K562 (cell line): ENCODE measurements at regions not wholly inside any gene's neighbourhood (a gene's known extent, or its start where the extent isn't known, plus 50 kb on each side); places are given as distances from the start of the nearest gene placed in this dataset.
A peak's percentile ranks its signal among the peaks of the same experiment; 100 is the strongest.

Source experiments
- GABPB1 ChIP-seq: sonication (generic); formaldehyde crosslinking; IDR thresholded peaks from 2 replicates; pipeline ENCODE4 v1.8.0; 2022; ENCODE audit warnings: mild to moderate bottlenecking, missing genetic modification reagents
- HDAC1 ChIP-seq, 2 experiments: fragments of 450-650 bp; IDR thresholded peaks; 2 replicates each; pipeline ENCODE4 v1.6.1; 2016 to 2017; ENCODE audit warnings: inconsistent platforms in 1 of 2, mild to moderate bottlenecking in 1 of 2, moderate library complexity in 1 of 2
- HSF4 ChIP-seq: fragments of 250-450 bp; sonication (Bioruptor Pico); IDR thresholded peaks from 2 replicates; pipeline ENCODE4 v2.1.2; 2022; ENCODE audit warnings: mild to moderate bottlenecking, moderate library complexity, borderline replicate concordance
- MAZ ChIP-seq, 2 experiments: fragments of 450-650 bp in 1 of 2; sonication (generic) in 1 of 2; formaldehyde crosslinking; IDR thresholded peaks in 1 of 2; conservative IDR thresholded peaks in 1 of 2; 2 replicates each; pipeline versions ENCODE4 v1.4.0 to v1.5.0; 2020; ENCODE audit warnings: mild to moderate bottlenecking in 1 of 2, missing genetic modification reagents in 1 of 2
- NR2C1 ChIP-seq, 2 experiments: fragments of 450-650 bp; IDR thresholded peaks; 2 replicates each; pipeline ENCODE4 v1.6.1; 2017; ENCODE audit warnings: mild to moderate bottlenecking in 2 of 2, antibody characterized with exemption in 1 of 2, inconsistent platforms in 1 of 2, missing compliant biosample characterization in 1 of 2, missing genetic modification characterization in 1 of 2
- NRF1 ChIP-seq, 2 experiments: fragments of 450-650 bp; IDR thresholded peaks in 1 of 2; conservative IDR thresholded peaks in 1 of 2; 2 replicates each; pipeline ENCODE4 v1.6.1; 2014; ENCODE audit warnings: mild to moderate bottlenecking in 2 of 2
- TOE1 ChIP-seq, 2 experiments: fragments of 450-650 bp in 1 of 2; sonication (generic) in 1 of 2; formaldehyde crosslinking in 1 of 2; IDR thresholded peaks; 2 replicates each; pipeline versions ENCODE4 v1.7.1 to v1.8.0; 2016 to 2022; ENCODE audit warnings: borderline replicate concordance in 2 of 2, mild to moderate bottlenecking in 2 of 2, antibody characterized with exemption in 1 of 2, inconsistent platforms in 1 of 2, low read depth in 1 of 2, missing genetic modification reagents in 1 of 2, moderate library complexity in 1 of 2
- ZNF408 ChIP-seq: fragments of 250-450 bp; sonication (Bioruptor Pico); IDR thresholded peaks from 2 replicates; pipeline ENCODE4 v1.4.0; 2020; ENCODE audit warnings: low read depth, mild to moderate bottlenecking, moderate library complexity
- TF ChIP-seq, protein P1 (sequence below): sonication (generic); formaldehyde crosslinking; IDR thresholded peaks from 2 replicates; pipeline ENCODE4 v1.8.0; 2022; ENCODE audit warnings: missing genetic modification reagents, mild to moderate bottlenecking, moderate library complexity, borderline replicate concordance
- TF ChIP-seq, protein P2 (sequence below), 2 experiments: fragments of 450-650 bp; IDR thresholded peaks; 2 replicates each; pipeline ENCODE4 v1.6.1; 2018; ENCODE audit warnings: mild to moderate bottlenecking in 2 of 2, low read depth in 1 of 2; ENCODE audit not compliant: partially characterized antibody in 2 of 2
- TF ChIP-seq, protein P3 (sequence below): sonication (generic); formaldehyde crosslinking; IDR thresholded peaks from 2 replicates; pipeline ENCODE4 v1.8.1; 2023; ENCODE audit warnings: mild to moderate bottlenecking, missing genetic modification reagents
- TF ChIP-seq, protein P4 (sequence below): sonication (generic); IDR thresholded peaks from 2 replicates; pipeline ENCODE4 v1.6.1; 2016
- TF ChIP-seq, protein P5 (sequence below), 2 experiments: fragments of 250-450 bp in 1 of 2; fragments of 450-650 bp in 1 of 2; sonication (Bioruptor Pico) in 1 of 2; IDR thresholded peaks; 2 replicates each; pipeline versions ENCODE4 v1.6.1 to v1.8.0; 2016 to 2021; ENCODE audit warnings: mild to moderate bottlenecking in 2 of 2, moderate library complexity in 2 of 2, missing compliant biosample characterization in 1 of 2, missing genetic modification characterization in 1 of 2

DNA sequence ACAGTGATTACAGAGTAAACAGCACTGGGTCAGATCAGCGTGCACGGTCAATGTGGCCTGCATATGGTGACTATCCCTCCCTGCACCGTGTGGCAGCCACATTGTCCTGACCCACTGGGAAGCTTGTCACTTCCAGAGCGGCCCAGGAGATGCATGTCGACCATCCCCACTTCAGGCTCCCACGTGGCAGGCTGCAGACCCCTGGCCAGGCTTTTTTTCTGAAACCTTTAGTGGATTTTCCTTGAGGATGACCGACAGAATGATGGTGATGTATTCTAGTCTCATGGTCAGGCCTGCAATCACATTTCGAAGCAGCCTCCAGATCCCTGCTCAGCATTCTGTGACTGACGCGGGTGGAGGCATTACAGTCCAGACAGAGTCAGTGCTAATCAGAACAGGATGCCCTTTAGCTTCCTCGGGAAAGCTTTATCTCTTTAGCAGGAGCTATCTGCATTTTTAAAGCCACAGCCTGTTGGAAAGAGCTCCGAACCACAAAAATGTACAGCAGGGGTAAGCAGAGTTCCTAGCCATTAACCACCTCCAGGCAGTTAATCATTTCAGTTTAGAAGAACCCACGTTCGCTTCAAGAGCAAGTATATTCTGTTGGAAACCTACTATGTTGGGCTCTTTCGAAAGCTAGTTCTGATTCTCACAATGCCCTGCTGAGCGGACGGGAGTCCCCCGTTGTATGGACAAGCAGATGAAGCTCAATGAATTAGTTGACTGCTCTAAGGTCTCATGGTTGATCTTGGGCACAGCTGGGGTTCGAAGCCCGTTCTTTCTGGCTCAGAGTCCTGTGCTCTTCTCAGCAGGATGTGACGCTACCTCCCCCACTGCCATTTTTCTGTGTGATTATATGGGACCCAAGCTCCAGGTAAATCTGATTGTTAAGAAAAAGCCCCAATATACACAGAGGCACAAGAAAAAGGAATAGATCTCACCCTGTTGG, 56.5 kb downstream of the IRF2BP2 start (continued):
- TF ChIP-seq, protein P1, sequence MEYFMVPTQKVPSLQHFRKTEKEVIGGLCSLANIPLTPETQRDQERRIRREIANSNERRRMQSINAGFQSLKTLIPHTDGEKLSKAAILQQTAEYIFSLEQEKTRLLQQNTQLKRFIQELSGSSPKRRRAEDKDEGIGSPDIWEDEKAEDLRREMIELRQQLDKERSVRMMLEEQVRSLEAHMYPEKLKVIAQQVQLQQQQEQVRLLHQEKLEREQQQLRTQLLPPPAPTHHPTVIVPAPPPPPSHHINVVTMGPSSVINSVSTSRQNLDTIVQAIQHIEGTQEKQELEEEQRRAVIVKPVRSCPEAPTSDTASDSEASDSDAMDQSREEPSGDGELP (CRISPR knock-in tag) = no peak
- TF ChIP-seq MAZ (CRISPR knock-in tag; conservative IDR thresholded peaks at IDR 0.05 in 1 of 2, IDR thresholded peaks at IDR 0.05 in 1 of 2) (peak; percentile 11 to 12; a peak in 3 of 4 replicates), ZNF408 (CRISPR knock-in tag) (no peak), NRF1 (conservative IDR thresholded peaks at IDR 0.05 in 1 of 2, IDR thresholded peaks at IDR 0.05 in 1 of 2) (peak; percentile 42 to 46), HDAC1 (IDR thresholded peaks at IDR 0.05) (peak in 1 of 2 experiments; percentile 86; a peak in 2 of 4 replicates), TOE1 (IDR thresholded peaks at IDR 0.05; ENCODE audit: borderline replicate concordance) (peak; percentile 25; the same call in 1 of the 2 replicates), TOE1 (CRISPR knock-in tag; IDR thresholded peaks at IDR 0.05; ENCODE audit: borderline replicate concordance, low read depth) (no peak), NR2C1 (IDR thresholded peaks at IDR 0.05) (no peak), NR2C1 (tag; IDR thresholded peaks at IDR 0.05) (0 out of 2 replicates have a peak, but pooled peaks have one; percentile 17), GABPB1 (CRISPR knock-in tag) (0 out of 2 replicates have a peak, but pooled peaks have one; percentile 35), HSF4 (no peak)
- TF ChIP-seq, protein P2, sequence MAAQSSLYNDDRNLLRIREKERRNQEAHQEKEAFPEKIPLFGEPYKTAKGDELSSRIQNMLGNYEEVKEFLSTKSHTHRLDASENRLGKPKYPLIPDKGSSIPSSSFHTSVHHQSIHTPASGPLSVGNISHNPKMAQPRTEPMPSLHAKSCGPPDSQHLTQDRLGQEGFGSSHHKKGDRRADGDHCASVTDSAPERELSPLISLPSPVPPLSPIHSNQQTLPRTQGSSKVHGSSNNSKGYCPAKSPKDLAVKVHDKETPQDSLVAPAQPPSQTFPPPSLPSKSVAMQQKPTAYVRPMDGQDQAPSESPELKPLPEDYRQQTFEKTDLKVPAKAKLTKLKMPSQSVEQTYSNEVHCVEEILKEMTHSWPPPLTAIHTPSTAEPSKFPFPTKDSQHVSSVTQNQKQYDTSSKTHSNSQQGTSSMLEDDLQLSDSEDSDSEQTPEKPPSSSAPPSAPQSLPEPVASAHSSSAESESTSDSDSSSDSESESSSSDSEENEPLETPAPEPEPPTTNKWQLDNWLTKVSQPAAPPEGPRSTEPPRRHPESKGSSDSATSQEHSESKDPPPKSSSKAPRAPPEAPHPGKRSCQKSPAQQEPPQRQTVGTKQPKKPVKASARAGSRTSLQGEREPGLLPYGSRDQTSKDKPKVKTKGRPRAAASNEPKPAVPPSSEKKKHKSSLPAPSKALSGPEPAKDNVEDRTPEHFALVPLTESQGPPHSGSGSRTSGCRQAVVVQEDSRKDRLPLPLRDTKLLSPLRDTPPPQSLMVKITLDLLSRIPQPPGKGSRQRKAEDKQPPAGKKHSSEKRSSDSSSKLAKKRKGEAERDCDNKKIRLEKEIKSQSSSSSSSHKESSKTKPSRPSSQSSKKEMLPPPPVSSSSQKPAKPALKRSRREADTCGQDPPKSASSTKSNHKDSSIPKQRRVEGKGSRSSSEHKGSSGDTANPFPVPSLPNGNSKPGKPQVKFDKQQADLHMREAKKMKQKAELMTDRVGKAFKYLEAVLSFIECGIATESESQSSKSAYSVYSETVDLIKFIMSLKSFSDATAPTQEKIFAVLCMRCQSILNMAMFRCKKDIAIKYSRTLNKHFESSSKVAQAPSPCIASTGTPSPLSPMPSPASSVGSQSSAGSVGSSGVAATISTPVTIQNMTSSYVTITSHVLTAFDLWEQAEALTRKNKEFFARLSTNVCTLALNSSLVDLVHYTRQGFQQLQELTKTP (IDR thresholded peaks at IDR 0.05; ENCODE audit: low read depth in 1 of 2, partially characterized antibody in 2 of 2) = peak in 1 of 2 experiments; percentile 10
- TF ChIP-seq, protein P3, sequence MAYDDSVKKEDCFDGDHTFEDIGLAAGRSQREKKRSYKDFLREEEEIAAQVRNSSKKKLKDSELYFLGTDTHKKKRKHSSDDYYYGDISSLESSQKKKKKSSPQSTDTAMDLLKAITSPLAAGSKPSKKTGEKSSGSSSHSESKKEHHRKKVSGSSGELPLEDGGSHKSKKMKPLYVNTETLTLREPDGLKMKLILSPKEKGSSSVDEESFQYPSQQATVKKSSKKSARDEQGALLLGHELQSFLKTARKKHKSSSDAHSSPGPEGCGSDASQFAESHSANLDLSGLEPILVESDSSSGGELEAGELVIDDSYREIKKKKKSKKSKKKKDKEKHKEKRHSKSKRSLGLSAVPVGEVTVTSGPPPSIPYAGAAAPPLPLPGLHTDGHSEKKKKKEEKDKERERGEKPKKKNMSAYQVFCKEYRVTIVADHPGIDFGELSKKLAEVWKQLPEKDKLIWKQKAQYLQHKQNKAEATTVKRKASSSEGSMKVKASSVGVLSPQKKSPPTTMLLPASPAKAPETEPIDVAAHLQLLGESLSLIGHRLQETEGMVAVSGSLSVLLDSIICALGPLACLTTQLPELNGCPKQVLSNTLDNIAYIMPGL = no peak
- TF ChIP-seq, protein P4, sequence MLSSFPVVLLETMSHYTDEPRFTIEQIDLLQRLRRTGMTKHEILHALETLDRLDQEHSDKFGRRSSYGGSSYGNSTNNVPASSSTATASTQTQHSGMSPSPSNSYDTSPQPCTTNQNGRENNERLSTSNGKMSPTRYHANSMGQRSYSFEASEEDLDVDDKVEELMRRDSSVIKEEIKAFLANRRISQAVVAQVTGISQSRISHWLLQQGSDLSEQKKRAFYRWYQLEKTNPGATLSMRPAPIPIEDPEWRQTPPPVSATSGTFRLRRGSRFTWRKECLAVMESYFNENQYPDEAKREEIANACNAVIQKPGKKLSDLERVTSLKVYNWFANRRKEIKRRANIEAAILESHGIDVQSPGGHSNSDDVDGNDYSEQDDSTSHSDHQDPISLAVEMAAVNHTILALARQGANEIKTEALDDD = peak; percentile 66
- TF ChIP-seq, protein P5, sequence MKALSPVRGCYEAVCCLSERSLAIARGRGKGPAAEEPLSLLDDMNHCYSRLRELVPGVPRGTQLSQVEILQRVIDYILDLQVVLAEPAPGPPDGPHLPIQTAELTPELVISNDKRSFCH (CRISPR knock-in tag; IDR thresholded peaks at IDR 0.05) = no peak
- TF ChIP-seq, protein P5 (tag; IDR thresholded peaks at IDR 0.05) = peak; percentile 95
